SH-SY5Y (cell line): ENCODE measurements at regions not wholly inside any gene's neighbourhood (a gene's known extent, or its start where the extent isn't known, plus 50 kb on each side); places are given as distances from the start of the nearest gene placed in this dataset.

Source experiments
- GATA2 ChIP-seq: IDR thresholded peaks from 2 replicates; pipeline ENCODE4 v1.6.1; 2011; ENCODE audit warnings: mild to moderate bottlenecking, low read depth, low read length
- GATA3 ChIP-seq: IDR thresholded peaks from 2 replicates; pipeline ENCODE4 v1.6.1; 2011; ENCODE audit warnings: low read depth, mild to moderate bottlenecking, low read length, moderate library complexity

DNA sequence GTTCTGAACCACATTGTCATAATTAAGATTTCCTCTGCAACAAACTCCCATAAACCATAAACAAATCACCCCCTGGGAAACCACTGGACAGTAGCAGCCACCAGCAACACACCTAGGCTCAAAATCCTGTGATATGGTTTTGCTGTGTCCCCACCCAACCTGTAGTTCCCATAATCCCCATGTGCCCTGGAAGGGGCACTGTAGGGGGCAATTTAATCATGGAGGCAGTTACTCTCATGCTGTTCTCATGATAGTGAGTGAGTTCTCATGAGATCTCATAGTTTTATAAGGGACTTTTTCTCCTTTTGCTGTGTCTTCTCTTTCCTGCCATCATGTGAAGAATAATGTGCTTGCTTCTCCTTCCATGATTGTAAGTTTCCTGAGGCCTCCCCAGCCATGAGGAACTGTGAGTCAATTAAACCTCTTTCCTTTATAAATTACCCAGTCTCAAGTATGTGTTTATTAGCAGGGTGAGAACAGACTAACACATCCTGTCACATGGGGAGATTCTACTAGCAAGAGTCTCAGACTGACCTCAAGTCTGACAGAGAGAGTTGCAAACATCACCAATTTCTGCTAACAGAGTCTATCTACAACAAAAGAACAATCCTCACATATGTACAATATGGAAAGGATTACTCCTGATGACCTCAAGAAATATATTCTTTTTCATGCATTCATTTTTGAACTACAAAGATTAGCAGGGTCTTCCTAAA is 182.6 kb downstream of the GRB14 start:
- TF ChIP-seq GATA2, result no peak
- TF ChIP-seq GATA3, result no peak
